Activated CD8-positive, alpha-beta memory T cell treated with anti-CD3 and anti-CD28 coated beads, Interleukin-2, amount 10 ng/mL, durations not matched to agents 7 days and 5 days (primary cell): ENCODE measurements at regions not wholly inside any gene's neighbourhood (a gene's known extent, or its start where the extent isn't known, plus 50 kb on each side); places are given as distances from the start of the nearest gene placed in this dataset.
"Not testable (repeated sequence)": the region's sequence is repeated elsewhere in the genome, so short reads cannot be mapped to it uniquely, and the experiment has no call there.

Experiments used
- ATAC-seq: fragments of 150-1000 bp; cut with Tn5 transposase; one replicate; pipeline ENCODE4 v1.10.0; 2021; ENCODE audit warnings: moderate library complexity
- CTCF ChIA-PET: fragments of 350-600 bp; sonication (Branson Sonifier 250); formaldehyde crosslinking; loops from one replicate; lab custom pipeline; 2021; ENCODE audit warnings: antibody characterized with exemption; lab: Charles Lee
- DNase-seq: peaks from one replicate; pipeline ENCODE4 v3.0.0-alpha.2; 2020
- H3K27ac Mint-ChIP-seq: one replicate; pipeline ENCODE4 v1.8.0; 2021; ENCODE audit warnings: mild to moderate bottlenecking, mixed read lengths
- H3K27me3 Mint-ChIP-seq: one replicate; pipeline ENCODE4 v1.8.0; 2021; ENCODE audit warnings: mixed read lengths
- H3K36me3 Mint-ChIP-seq: one replicate; pipeline ENCODE4 v1.8.0; 2021; ENCODE audit warnings: mild to moderate bottlenecking, mixed read lengths
- H3K4me1 Mint-ChIP-seq: one replicate; pipeline ENCODE4 v1.8.0; 2021; ENCODE audit warnings: mixed read lengths
- H3K4me3 Mint-ChIP-seq: one replicate; pipeline ENCODE4 v1.8.0; 2021; ENCODE audit warnings: mild to moderate bottlenecking, moderate library complexity, mixed read lengths
- H3K9me3 Mint-ChIP-seq: one replicate; pipeline ENCODE4 v1.8.0; 2022; ENCODE audit warnings: low read depth, mixed read lengths

GRCh38 chr3:26074080-26074479 lies 284.2 kb downstream of the OXSM start:
- no peak for ATAC-seq
- H3K27ac Mint-ChIP-seq: no peak overlapping the region
- no peaks in the 10 kb centered on the region for H3K4me1 Mint-ChIP-seq
- no peaks in the 10 kb centered on the region for H3K36me3 Mint-ChIP-seq
- no peak overlapping the region for H3K4me3 Mint-ChIP-seq
- DNase-seq: no peak
- CTCF ChIA-PET: no interaction called here
- H3K9me3 Mint-ChIP-seq: no peaks in the 10 kb centered on the region
- H3K27me3 Mint-ChIP-seq: no peaks in the 10 kb centered on the region

GRCh38 chr3:26078539-26078938 lies 288.6 kb downstream of the OXSM start:
- Mint-ChIP-seq H3K27ac (no peak overlapping the region), H3K27me3 (no peaks in the 10 kb centered on the region), H3K4me3 (no peak overlapping the region), H3K36me3 (no peaks in the 10 kb centered on the region), H3K4me1 (no peaks in the 10 kb centered on the region), H3K9me3 (no peaks in the 10 kb centered on the region)
- CTCF ChIA-PET: no interaction called here
- DNase-seq (no peak), ATAC-seq (no peak)

GRCh38 chr3:26081166-26081565 lies 291.3 kb downstream of the OXSM start:
- Mint-ChIP-seq H3K27ac (no peak overlapping the region), H3K9me3 (no peaks in the 10 kb centered on the region), H3K36me3 (no peaks in the 10 kb centered on the region), H3K4me1 (no peaks in the 10 kb centered on the region), H3K4me3 (no peak overlapping the region), H3K27me3 (no peaks in the 10 kb centered on the region)
- DNase-seq (no peak), ATAC-seq (no peak)
- CTCF ChIA-PET: no interaction called here

- H3K27ac Mint-ChIP-seq: no peak overlapping the region
- H3K27me3 Mint-ChIP-seq: no peaks in the 10 kb centered on the region
- peaks cover 2% of the 10 kb centered on the region for H3K9me3 Mint-ChIP-seq
- CTCF ChIA-PET: interaction anchor here (0.9 kb wide), 1 partner anchor 434 kb away, joined by 3 read pairs; no protein-coding TSS in a partner anchor
- no peaks in the 10 kb centered on the region for H3K36me3 Mint-ChIP-seq
- no peaks in the 10 kb centered on the region for H3K4me1 Mint-ChIP-seq
- no peak overlapping the region for H3K4me3 Mint-ChIP-seq
- ATAC-seq: no peak
- no peak for DNase-seq
Measured at GRCh38 chr3:26081806-26082205, 291.9 kb downstream of the OXSM start.

GRCh38 chr3:26082911-26083310 lies 293.0 kb downstream of the OXSM start:
- ATAC-seq: no peak
- CTCF ChIA-PET: no interaction called here
- no peaks in the 10 kb centered on the region for H3K36me3 Mint-ChIP-seq

GRCh38 chr3:26084629-26085028 lies 294.7 kb downstream of the OXSM start:
- no peaks in the 10 kb centered on the region for H3K36me3 Mint-ChIP-seq
- no peak overlapping the region for H3K27ac Mint-ChIP-seq
- no peak for DNase-seq
- ATAC-seq: no peak
- H3K4me3 Mint-ChIP-seq: no peak overlapping the region
- H3K4me1 Mint-ChIP-seq: no peaks in the 10 kb centered on the region
- H3K27me3 Mint-ChIP-seq: no peaks in the 10 kb centered on the region
- CTCF ChIA-PET: no interaction called here
- H3K9me3 Mint-ChIP-seq: peaks cover 7% of the 10 kb centered on the region

More at GRCh38 chr3:26082911-26083310, 293.0 kb downstream of the OXSM start:
- H3K27ac Mint-ChIP-seq: no peak overlapping the region
- DNase-seq: no peak
- no peaks in the 10 kb centered on the region for H3K4me1 Mint-ChIP-seq
- no peaks in the 10 kb centered on the region for H3K27me3 Mint-ChIP-seq
- H3K9me3 Mint-ChIP-seq: peaks cover 3% of the 10 kb centered on the region
- H3K4me3 Mint-ChIP-seq: no peak overlapping the region

- Mint-ChIP-seq H3K36me3 (no peaks in the 10 kb centered on the region), H3K27ac (no peak overlapping the region), H3K4me3 (no peak overlapping the region), H3K27me3 (no peaks in the 10 kb centered on the region), H3K4me1 (no peaks in the 10 kb centered on the region), H3K9me3 (peaks cover 7% of the 10 kb centered on the region)
- no peak for ATAC-seq
- CTCF ChIA-PET: no interaction called here
- DNase-seq: no peak
Measured at GRCh38 chr3:26087751-26088150, 297.9 kb downstream of the OXSM start.

GRCh38 chr3:26089249-26089648 lies 299.4 kb downstream of the OXSM start:
- no peak for DNase-seq
- no peak for ATAC-seq
- CTCF ChIA-PET: no interaction called here
- no peaks in the 10 kb centered on the region for H3K4me1 Mint-ChIP-seq
- H3K36me3 Mint-ChIP-seq: no peaks in the 10 kb centered on the region
- H3K9me3 Mint-ChIP-seq: peaks cover 9% of the 10 kb centered on the region
- H3K4me3 Mint-ChIP-seq: no peak overlapping the region
- H3K27me3 Mint-ChIP-seq: no peaks in the 10 kb centered on the region
- H3K27ac Mint-ChIP-seq: no peak overlapping the region

- ATAC-seq: no peak
- no peaks in the 10 kb centered on the region for H3K4me1 Mint-ChIP-seq
- H3K27me3 Mint-ChIP-seq: no peaks in the 10 kb centered on the region
- DNase-seq: no peak
- H3K27ac Mint-ChIP-seq: no peak overlapping the region
- no peak overlapping the region for H3K4me3 Mint-ChIP-seq
- CTCF ChIA-PET: no interaction called here
- H3K9me3 Mint-ChIP-seq: peaks cover 13% of the 10 kb centered on the region
- no peaks in the 10 kb centered on the region for H3K36me3 Mint-ChIP-seq
Measured at GRCh38 chr3:26090589-26090988, 300.7 kb downstream of the OXSM start.

GRCh38 chr3:26091096-26091495 lies 301.2 kb downstream of the OXSM start:
- DNase-seq: no peak
- no peaks in the 10 kb centered on the region for H3K27me3 Mint-ChIP-seq
- no peaks in the 10 kb centered on the region for H3K36me3 Mint-ChIP-seq
- no peak overlapping the region for H3K4me3 Mint-ChIP-seq
- H3K27ac Mint-ChIP-seq: no peak overlapping the region
- CTCF ChIA-PET: no interaction called here
- no peaks in the 10 kb centered on the region for H3K4me1 Mint-ChIP-seq
- peaks cover 13% of the 10 kb centered on the region for H3K9me3 Mint-ChIP-seq
- ATAC-seq: no peak

- H3K27me3 Mint-ChIP-seq: no peaks in the 10 kb centered on the region
- no peak for DNase-seq
- no peaks in the 10 kb centered on the region for H3K4me1 Mint-ChIP-seq
- no peak overlapping the region for H3K4me3 Mint-ChIP-seq
- peaks cover under 1% of the 10 kb centered on the region for H3K36me3 Mint-ChIP-seq
- H3K27ac Mint-ChIP-seq: no peak overlapping the region
- CTCF ChIA-PET: no interaction called here
- peaks cover 13% of the 10 kb centered on the region for H3K9me3 Mint-ChIP-seq
- ATAC-seq: no peak
Measured at GRCh38 chr3:26091626-26092025, 301.7 kb downstream of the OXSM start.

GRCh38 chr3:26097111-26097510 lies 307.2 kb downstream of the OXSM start:
- CTCF ChIA-PET, ATAC-seq, DNase-seq, H3K36me3 Mint-ChIP-seq, H3K4me3 Mint-ChIP-seq, H3K4me1 Mint-ChIP-seq, H3K27me3 Mint-ChIP-seq, H3K27ac Mint-ChIP-seq: not testable (repeated sequence)
- H3K9me3 Mint-ChIP-seq: peaks cover 17% of the 10 kb centered on the region

- no peaks in the 10 kb centered on the region for H3K4me1 Mint-ChIP-seq
- no peak for ATAC-seq
- no peaks in the 10 kb centered on the region for H3K27me3 Mint-ChIP-seq
- H3K27ac Mint-ChIP-seq: no peak overlapping the region
- CTCF ChIA-PET: no interaction called here
- DNase-seq: no peak
- H3K36me3 Mint-ChIP-seq: peaks cover 2% of the 10 kb centered on the region
- no peak overlapping the region for H3K4me3 Mint-ChIP-seq
- peaks cover 13% of the 10 kb centered on the region for H3K9me3 Mint-ChIP-seq
Measured at GRCh38 chr3:26099692-26100091, 309.8 kb downstream of the OXSM start.

GRCh38 chr3:26100176-26100575 lies 310.3 kb downstream of the OXSM start:
- Mint-ChIP-seq H3K27ac (no peak overlapping the region), H3K27me3 (no peaks in the 10 kb centered on the region), H3K9me3 (peaks cover 12% of the 10 kb centered on the region), H3K4me3 (no peak overlapping the region), H3K36me3 (peaks cover 2% of the 10 kb centered on the region), H3K4me1 (no peaks in the 10 kb centered on the region)
- CTCF ChIA-PET: no interaction called here
- DNase-seq (no peak), ATAC-seq (no peak)

- no peak for ATAC-seq
- peaks cover 5% of the 10 kb centered on the region for H3K9me3 Mint-ChIP-seq
- no peak overlapping the region for H3K27ac Mint-ChIP-seq
- CTCF ChIA-PET: no interaction called here
- no peak for DNase-seq
- H3K36me3 Mint-ChIP-seq: no peaks in the 10 kb centered on the region
- H3K4me3 Mint-ChIP-seq: no peak overlapping the region
- H3K27me3 Mint-ChIP-seq: no peaks in the 10 kb centered on the region
- H3K4me1 Mint-ChIP-seq: no peaks in the 10 kb centered on the region
Measured at GRCh38 chr3:26102376-26102775, 312.5 kb downstream of the OXSM start.
